ENCODE measurements at regions not wholly inside any gene's neighbourhood (a gene's known extent, or its start where the extent isn't known, plus 50 kb on each side); places are given as distances from the start of the nearest gene placed in this dataset.

DNA sequence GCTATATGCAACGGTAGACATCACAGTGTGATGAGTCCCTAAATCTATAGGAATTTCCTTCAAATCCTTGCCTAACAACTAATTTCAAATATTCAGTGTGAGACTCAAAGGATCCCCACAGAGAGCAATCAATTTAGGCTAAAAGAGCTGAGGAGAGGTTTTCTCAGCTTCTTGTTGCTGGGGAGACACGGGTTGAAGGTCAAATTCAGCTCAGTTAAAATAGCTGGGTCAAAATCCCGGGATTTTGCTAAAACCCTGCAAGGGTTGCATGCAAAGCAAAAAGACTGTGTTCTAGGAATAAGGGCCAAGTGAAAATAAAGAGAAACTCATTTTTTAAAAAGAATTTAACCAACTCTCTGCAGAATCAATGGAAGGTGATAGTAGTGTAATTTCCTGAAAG lies 1073.4 kb downstream of the NLGN4X start:
- no peak overlapping the region for H3K27ac ChIP-seq (ENCODE audit: low read depth, low read length)
- no peak overlapping the region for H3K4me2 ChIP-seq (ENCODE audit: low read length)
- no peaks in the 10 kb centered on the region for H3K9me2 ChIP-seq (replicated peaks; ENCODE audit: control insufficient read depth, low read length)
- no peaks in the 10 kb centered on the region for H4K20me1 ChIP-seq (ENCODE audit: control insufficient read depth, insufficient read depth, low read depth, low read length)
- H3K4me1 ChIP-seq (ENCODE audit: control insufficient read depth, low read length): no peaks in the 10 kb centered on the region
- H3K27me3 ChIP-seq (ENCODE audit: control insufficient read depth, low read length): no peaks in the 10 kb centered on the region
- H3K4me3 ChIP-seq (ENCODE audit: low read length): no peak overlapping the region
- no peak for TF ChIP-seq EZH2phosphoT487 (IDR thresholded peaks at IDR 0.05; ENCODE audit: borderline replicate concordance, low read length)
- TF ChIP-seq, protein P1, sequence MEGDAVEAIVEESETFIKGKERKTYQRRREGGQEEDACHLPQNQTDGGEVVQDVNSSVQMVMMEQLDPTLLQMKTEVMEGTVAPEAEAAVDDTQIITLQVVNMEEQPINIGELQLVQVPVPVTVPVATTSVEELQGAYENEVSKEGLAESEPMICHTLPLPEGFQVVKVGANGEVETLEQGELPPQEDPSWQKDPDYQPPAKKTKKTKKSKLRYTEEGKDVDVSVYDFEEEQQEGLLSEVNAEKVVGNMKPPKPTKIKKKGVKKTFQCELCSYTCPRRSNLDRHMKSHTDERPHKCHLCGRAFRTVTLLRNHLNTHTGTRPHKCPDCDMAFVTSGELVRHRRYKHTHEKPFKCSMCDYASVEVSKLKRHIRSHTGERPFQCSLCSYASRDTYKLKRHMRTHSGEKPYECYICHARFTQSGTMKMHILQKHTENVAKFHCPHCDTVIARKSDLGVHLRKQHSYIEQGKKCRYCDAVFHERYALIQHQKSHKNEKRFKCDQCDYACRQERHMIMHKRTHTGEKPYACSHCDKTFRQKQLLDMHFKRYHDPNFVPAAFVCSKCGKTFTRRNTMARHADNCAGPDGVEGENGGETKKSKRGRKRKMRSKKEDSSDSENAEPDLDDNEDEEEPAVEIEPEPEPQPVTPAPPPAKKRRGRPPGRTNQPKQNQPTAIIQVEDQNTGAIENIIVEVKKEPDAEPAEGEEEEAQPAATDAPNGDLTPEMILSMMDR (IDR thresholded peaks at IDR 0.05; ENCODE audit: low read depth, low read length, poor library complexity, severe bottlenecking): no peak
- no peaks in the 10 kb centered on the region for H3K79me2 ChIP-seq (ENCODE audit: control insufficient read depth, low read length)
- H3K36me3 ChIP-seq (ENCODE audit: control insufficient read depth, low read length): no peaks in the 10 kb centered on the region
- no peaks in the 10 kb centered on the region for H3K9me3 ChIP-seq (ENCODE audit: control insufficient read depth, insufficient read depth, low read length)
- no peaks in the 10 kb centered on the region for H3F3A ChIP-seq (ENCODE audit: control insufficient read depth, insufficient read depth)

DNA sequence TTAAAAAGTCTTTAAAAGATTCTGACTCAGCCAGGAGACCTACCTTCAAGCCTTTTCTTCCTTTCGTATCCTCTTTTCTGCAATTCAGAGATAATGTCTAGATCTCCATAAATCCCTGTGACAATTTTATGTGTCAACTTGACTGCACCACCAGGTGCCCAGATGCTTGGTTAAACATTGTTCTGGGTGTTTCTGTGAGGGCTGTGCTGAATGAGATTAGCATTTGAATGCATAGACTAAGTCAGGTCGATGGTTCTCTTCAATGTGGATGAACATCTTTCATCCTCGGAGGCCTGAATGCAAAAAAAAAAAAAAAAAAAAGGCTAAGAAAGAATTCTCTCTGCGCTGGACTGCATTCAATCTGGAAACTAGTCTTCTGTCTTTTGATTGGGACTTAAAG lies 1082.7 kb downstream of the NLGN4X start:
- no peak for TF ChIP-seq EZH2phosphoT487 (IDR thresholded peaks at IDR 0.05; ENCODE audit: borderline replicate concordance, low read length)
- TF ChIP-seq, protein P1 (IDR thresholded peaks at IDR 0.05; ENCODE audit: low read depth, low read length, poor library complexity, severe bottlenecking): no peak
- Histone ChIP-seq H3F3A (ENCODE audit: control insufficient read depth, insufficient read depth) (no peaks in the 10 kb centered on the region), H3K4me2 (ENCODE audit: low read length) (no peak overlapping the region), H3K9me3 (ENCODE audit: control insufficient read depth, insufficient read depth, low read length) (no peaks in the 10 kb centered on the region), H4K20me1 (ENCODE audit: control insufficient read depth, insufficient read depth, low read depth, low read length) (no peaks in the 10 kb centered on the region), H3K27me3 (ENCODE audit: control insufficient read depth, low read length) (no peaks in the 10 kb centered on the region), H3K79me2 (ENCODE audit: control insufficient read depth, low read length) (no peaks in the 10 kb centered on the region), H3K27ac (ENCODE audit: low read depth, low read length) (no peak overlapping the region), H3K9me2 (replicated peaks; ENCODE audit: control insufficient read depth, low read length) (no peaks in the 10 kb centered on the region), H3K4me1 (ENCODE audit: control insufficient read depth, low read length) (no peaks in the 10 kb centered on the region), H3K36me3 (ENCODE audit: control insufficient read depth, low read length) (no peaks in the 10 kb centered on the region), H3K4me3 (ENCODE audit: low read length) (no peak overlapping the region)

DNA sequence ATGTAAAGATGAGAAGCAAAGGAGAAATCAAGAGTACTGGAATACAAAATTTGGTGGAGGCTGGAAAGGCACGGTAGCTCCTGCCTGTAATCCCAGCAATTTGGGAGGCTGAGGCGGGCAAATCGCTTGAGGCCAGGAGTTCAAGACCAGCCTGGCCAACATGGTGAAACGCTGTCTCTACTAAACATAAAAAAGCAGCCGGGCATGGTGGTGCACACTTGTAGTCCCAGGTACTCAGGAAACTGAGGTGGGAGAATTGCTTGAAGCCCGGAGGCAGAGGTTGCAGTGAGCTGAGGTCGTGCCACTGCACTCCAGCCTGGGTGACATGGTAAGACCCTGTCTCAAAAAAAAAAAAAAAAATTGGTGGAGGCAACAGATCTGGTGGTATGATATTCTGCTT lies 1086.0 kb downstream of the NLGN4X start:
- no peak overlapping the region for H3K4me2 ChIP-seq (ENCODE audit: low read length)
- H3K4me3 ChIP-seq (ENCODE audit: low read length): no peak overlapping the region
- no peaks in the 10 kb centered on the region for H3K27me3 ChIP-seq (ENCODE audit: control insufficient read depth, low read length)
- no peaks in the 10 kb centered on the region for H3K79me2 ChIP-seq (ENCODE audit: control insufficient read depth, low read length)
- no peaks in the 10 kb centered on the region for H3F3A ChIP-seq (ENCODE audit: control insufficient read depth, insufficient read depth)
- no peaks in the 10 kb centered on the region for H3K9me3 ChIP-seq (ENCODE audit: control insufficient read depth, insufficient read depth, low read length)
- H3K36me3 ChIP-seq (ENCODE audit: control insufficient read depth, low read length): no peaks in the 10 kb centered on the region
- TF ChIP-seq, protein P1 (IDR thresholded peaks at IDR 0.05; ENCODE audit: low read depth, low read length, poor library complexity, severe bottlenecking): no peak
- no peak for TF ChIP-seq EZH2phosphoT487 (IDR thresholded peaks at IDR 0.05; ENCODE audit: borderline replicate concordance, low read length)
- H3K4me1 ChIP-seq (ENCODE audit: control insufficient read depth, low read length): no peaks in the 10 kb centered on the region
- no peaks in the 10 kb centered on the region for H4K20me1 ChIP-seq (ENCODE audit: control insufficient read depth, insufficient read depth, low read depth, low read length)
- H3K9me2 ChIP-seq (replicated peaks; ENCODE audit: control insufficient read depth, low read length): no peaks in the 10 kb centered on the region
- no peak overlapping the region for H3K27ac ChIP-seq (ENCODE audit: low read depth, low read length)

Data from DOHH2 (cell line).